Skeletal muscle cell (primary cell): ENCODE measurements at regions not wholly inside any gene's neighbourhood (a gene's known extent, or its start where the extent isn't known, plus 50 kb on each side); places are given as distances from the start of the nearest gene placed in this dataset.
"Not testable (repeated sequence)": the region's sequence is repeated elsewhere in the genome, so short reads cannot be mapped to it uniquely, and the experiment has no call there.

Experiments used
- DNase-seq: peaks from one replicate; pipeline ENCODE4 v3.0.0-alpha.2; 2010; ENCODE audit warnings: low read depth
- H3K4me3 ChIP-seq: 2 replicates; pipeline ENCODE4 v1.5.1; 2011; ENCODE audit warnings: low read depth, mild to moderate bottlenecking, control low read depth, low read length, moderate library complexity

GRCh38 chr5:9782826-9783560, 152.8 kb upstream of the TAS2R1 start:
- DNase-seq: peak; percentile 56
- H3K4me3 ChIP-seq: no peak overlapping the region

DNA sequence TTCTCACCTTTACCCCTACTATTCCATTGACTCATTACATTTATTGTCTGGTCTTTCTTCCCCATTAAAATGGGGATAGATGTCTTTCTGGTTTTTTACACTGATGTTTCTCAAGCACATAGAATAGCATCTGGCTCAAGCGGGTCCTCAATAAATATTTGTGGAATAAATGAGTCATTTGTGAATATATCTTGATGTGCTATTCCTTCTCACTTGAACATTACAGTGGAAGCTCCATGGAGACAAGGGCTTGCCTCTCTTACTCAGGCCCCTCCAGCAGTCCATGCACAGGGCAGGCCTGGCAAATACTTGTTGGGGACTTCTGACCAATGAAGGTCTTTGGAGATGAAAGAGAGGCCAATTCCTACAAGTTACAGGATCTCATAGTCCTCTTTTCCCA, 151.7 kb upstream of the TAS2R1 start:
- H3K4me3 ChIP-seq: no peak overlapping the region
- DNase-seq: no peak

DNA sequence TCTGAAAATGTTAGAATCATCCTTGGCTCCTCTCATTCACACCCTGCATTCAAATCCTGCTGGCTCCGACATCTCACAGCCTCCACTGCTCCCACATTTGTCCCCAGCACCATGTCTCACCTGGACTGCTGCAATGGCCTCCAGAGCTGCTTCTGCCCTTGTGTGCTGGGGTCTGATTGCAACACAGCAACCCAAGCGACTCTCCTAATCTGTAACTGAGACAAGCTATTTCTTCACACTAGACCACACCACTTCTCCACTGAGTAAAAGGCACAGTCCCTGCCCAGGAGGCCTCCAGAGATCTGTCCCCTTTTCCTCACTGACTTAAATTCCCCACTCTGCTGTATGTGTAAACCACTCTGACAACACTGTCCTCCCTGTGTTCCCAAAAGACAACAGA, 151.1 kb upstream of the TAS2R1 start:
- no peak overlapping the region for H3K4me3 ChIP-seq
- DNase-seq: no peak

DNA sequence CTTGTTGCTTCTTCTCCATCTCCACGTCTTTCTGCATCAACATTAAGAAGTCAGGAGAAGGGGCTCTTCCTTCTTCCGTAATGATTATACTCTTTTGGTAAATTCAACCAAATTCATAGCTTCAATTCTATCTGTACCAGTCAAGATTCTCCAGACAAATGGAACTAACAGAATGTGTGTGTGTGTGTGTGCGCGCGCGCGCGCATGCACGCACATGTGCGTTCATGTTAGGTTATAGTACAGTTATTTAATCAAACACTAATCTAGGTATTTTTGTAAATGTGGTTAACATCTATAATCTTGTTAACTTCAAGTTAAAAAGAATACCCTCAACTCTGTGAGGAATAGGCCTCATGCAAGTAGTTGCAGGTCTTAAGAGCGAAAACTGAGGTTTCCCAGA, 150.3 kb upstream of the TAS2R1 start:
- DNase-seq: no peak
- H3K4me3 ChIP-seq: no peak overlapping the region

- H3K4me3 ChIP-seq: no peak overlapping the region
- DNase-seq: peak; percentile 43
These were observed 146.4 kb upstream of the TAS2R1 start for GRCh38 chr5:9776525-9776924.

GRCh38 chr5:9775339-9775738, 145.2 kb upstream of the TAS2R1 start:
- no peak for DNase-seq
- no peak overlapping the region for H3K4me3 ChIP-seq

DNA sequence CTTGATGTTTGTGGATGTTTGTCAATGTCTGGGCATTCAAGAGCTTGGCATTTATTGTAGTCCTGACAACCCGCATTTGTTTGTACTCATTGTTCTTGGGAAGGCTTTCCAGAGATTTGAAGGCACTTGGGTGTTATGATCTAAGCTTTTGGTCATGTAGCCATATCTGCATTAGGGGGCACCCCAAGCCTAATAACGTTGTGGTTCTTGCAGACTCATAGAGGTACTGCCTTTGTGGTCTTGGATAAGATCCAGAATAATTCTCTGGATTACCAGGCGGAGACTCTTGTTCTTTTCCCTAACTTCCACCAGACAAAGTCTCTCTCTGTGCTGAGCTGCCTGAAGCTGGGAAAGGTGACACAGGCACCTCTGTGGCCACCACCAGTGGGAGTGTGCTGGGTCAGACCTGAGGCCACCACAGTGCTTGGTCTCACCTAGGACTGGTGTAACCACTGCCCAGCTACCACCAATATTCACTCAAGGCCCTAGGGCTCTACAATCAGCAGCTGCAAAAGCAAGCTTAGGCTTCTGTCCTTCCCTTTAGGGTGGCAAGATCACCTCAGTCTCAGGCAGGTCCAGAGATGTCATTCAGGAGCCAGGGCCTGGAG, 144.4 kb upstream of the TAS2R1 start:
- no peak overlapping the region for H3K4me3 ChIP-seq
- peak; percentile 47 for DNase-seq

GRCh38 chr5:9771079-9771478, 140.9 kb upstream of the TAS2R1 start:
- no peak for DNase-seq
- no peak overlapping the region for H3K4me3 ChIP-seq

GRCh38 chr5:9766581-9766980, 136.4 kb upstream of the TAS2R1 start:
- DNase-seq: no peak
- no peak overlapping the region for H3K4me3 ChIP-seq

GRCh38 chr5:9765419-9766140, 135.4 kb upstream of the TAS2R1 start:
- DNase-seq: peak; percentile 48
- no peak overlapping the region for H3K4me3 ChIP-seq

DNA sequence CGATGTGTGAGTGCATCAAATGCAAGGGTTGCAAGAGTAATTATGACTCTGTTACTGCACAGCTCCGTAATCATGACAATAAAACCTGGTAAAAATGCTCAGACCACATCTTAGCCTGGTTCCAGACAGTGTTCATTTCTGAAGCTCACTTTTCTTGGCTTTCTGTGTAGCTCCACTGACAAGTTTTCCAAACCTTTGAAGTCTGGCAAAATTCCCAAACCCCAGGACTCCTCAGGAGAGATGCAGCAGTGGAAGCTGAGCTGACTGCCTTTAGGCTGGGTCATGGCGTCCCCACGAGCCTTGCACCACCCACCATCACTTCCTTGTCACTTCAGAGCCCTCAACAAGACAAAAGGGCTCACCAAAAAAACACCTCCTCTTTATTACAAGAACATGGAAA, 131.6 kb upstream of the TAS2R1 start:
- H3K4me3 ChIP-seq: no peak overlapping the region
- no peak for DNase-seq

DNA sequence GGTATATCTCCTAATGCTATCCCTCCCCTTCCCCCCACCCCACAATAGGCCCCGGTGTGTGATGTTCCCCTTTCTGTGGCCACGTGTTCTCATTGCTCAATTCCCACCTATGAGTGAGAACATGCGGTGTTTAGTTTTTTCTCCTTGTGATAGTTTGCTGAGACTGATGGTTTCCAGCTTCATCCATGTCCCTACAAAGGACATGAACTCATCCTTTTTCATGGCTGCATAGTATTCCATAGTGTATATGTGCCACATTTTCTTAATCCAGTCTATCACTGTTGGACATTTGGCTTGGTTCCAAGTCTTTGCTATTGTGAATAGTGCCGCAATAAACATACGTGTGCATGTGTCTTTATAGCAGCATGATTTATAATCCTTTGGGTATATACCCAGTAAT, 122.5 kb upstream of the TAS2R1 start:
- H3K4me3 ChIP-seq, DNase-seq: not testable (repeated sequence)

DNA sequence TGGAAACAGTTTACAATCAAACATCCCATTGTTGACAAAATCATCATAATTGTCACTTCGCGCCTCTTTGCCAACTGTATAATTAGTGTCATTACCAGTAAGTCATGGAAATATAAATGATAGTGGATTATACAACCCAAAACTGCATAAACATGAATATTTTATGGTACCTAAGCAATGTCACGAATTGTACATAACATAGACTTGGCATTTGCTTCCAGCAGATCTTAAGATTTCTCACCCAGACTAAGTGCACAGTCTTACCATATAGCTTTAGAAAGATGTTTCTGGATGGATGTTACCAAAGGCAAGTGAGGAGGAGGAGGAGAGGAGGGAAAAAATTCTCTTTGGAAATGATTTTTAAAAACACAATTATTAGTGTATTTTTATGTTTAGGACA, 113.4 kb upstream of the TAS2R1 start:
- no peak for DNase-seq
- no peak overlapping the region for H3K4me3 ChIP-seq

DNA sequence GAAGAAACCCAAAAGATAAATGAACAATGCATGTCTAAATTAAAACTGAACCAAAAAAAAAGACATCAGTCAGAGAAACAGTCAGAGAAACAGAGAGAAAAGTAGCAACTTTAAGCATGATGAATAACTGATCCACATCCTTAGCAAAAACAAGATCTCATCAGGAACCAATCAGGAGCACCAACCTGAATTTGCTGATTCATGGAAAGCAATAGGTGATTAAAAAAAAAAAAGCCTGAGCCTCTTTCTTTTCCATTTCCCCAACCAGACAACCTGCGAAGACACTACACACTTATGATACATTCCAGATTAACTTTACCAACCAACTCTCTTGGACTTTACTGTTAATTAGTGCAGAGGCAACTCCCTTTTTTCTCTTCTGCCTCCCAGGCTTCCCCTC, 112.7 kb upstream of the TAS2R1 start:
- no peak for DNase-seq
- no peak overlapping the region for H3K4me3 ChIP-seq

DNA sequence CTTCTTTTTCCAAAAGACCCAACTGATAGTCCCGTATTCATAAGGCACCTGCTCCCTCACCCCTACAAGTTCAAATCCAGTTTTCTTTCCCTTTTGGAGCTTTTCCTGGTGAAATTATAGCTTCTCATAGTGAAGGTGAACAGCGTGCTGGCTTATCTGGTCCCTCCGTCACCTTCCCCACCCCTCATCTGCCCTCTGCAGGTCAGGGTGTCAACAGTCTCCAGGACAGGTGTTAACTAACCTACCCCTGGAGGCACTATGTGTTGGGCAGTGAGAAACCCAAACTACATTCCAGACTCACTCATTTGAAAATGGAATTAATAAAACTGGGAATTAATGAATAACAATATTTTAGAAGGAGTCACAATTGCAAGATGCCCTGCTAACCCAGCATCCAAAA, 109.0 kb upstream of the TAS2R1 start:
- DNase-seq: no peak
- no peak overlapping the region for H3K4me3 ChIP-seq

GRCh38 chr5:9737265-9737664, 107.1 kb upstream of the TAS2R1 start:
- H3K4me3 ChIP-seq: no peak overlapping the region
- DNase-seq: no peak

GRCh38 chr5:9733486-9733885, 103.3 kb upstream of the TAS2R1 start:
- DNase-seq: peak; percentile 3
- H3K4me3 ChIP-seq: no peak overlapping the region

DNA sequence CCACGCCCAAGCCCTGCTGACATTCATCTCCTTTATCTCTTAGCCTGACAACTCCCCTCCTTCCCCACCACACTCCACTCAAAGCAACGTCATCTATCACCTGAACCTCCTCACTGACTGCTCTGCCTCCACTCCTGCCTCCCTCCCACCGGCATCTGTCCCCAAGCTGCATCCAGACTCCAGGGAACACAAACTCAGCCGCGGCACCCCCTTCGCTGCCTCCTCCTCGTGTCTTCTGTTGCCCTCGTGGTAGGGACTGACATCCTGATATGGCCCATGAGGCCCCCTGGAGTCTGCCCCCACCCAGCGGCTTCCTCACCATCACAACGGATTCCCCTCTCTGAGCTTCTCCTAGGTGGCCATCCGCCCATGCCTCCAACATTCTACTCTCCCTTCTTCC, 101.0 kb upstream of the TAS2R1 start:
- no peak for DNase-seq
- H3K4me3 ChIP-seq: no peak overlapping the region

DNA sequence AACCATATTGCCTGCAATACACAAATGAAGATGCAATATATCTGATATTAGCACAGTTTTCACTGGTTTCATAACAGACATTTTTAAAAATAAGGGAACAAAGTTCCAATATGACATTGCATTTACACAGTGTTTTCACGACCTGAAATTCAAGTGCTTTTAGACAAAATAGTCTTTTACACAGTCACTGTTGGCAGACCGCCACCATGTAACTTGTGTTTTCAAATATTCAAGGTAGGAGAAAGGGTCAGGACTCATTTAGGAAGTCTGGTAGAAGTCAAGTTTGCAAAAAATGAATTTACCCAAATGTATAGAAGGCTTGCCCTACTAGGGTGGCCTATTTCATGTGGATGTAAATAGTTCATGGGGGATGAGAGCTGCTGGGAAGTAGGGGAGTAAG, 98.1 kb upstream of the TAS2R1 start:
- DNase-seq: no peak
- no peak overlapping the region for H3K4me3 ChIP-seq

GRCh38 chr5:9726931-9727330, 96.8 kb upstream of the TAS2R1 start:
- DNase-seq: no peak
- no peak overlapping the region for H3K4me3 ChIP-seq

DNA sequence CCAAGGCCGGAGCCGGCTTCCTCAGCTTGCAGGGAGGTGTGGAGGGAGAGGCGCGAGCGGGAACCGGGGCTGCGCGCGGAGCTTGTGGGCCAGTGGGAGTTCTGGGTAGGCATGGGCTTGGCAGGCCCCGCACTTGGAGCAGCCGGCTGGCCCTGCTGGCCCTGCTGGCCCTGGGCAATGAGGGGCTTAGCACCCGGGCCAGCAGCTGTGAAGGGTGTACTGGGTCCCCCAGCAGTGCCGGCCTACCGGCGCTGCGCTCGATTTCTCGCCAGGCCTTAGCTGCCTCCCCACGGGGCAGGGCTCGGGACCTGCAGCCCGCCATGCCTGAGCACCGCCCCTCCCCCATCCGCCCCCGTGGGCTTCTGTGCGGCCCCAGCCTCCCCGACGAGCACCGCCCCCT, 95.1 kb upstream of the TAS2R1 start:
- not testable (repeated sequence) for DNase-seq, H3K4me3 ChIP-seq
